H1 (cell line): ENCODE measurements at regions not wholly inside any gene's neighbourhood (a gene's known extent, or its start where the extent isn't known, plus 50 kb on each side); places are given as distances from the start of the nearest gene placed in this dataset.

Experiments used
- CBX5 ChIP-seq: fragments of 300-800, 300-1000 bp; sonication (generic); IDR thresholded peaks from 2 replicates; pipeline ENCODE4 v1.7.1; 2016; ENCODE audit warnings: antibody characterized with exemption, low read length, low read depth
- EP300 ChIP-seq, 2 experiments: IDR thresholded peaks; 1 replicate in 1 of 2; 2 replicates in 1 of 2; pipeline ENCODE4 v1.6.1; 2011 to 2012; ENCODE audit warnings: low read depth in 2 of 2, low read length in 2 of 2, mild to moderate bottlenecking in 2 of 2, borderline replicate concordance in 1 of 2, inconsistent platforms in 1 of 2, moderate library complexity in 1 of 2
- SIRT6 ChIP-seq: IDR thresholded peaks from one replicate; pipeline ENCODE4 v1.7.1; 2012; ENCODE audit warnings: low read length, inconsistent platforms

- no peak for TF ChIP-seq EP300 (IDR thresholded peaks at IDR 0.05; ENCODE audit: borderline replicate concordance in 1 of 2, low read depth in 2 of 2, low read length in 2 of 2)
- no peak for TF ChIP-seq SIRT6
- TF ChIP-seq CBX5 = no peak
Measured at GRCh38 chr4:67130411-67130810, 414.9 kb downstream of the CENPC start (continued).
